ENCODE measurements at regions not wholly inside any gene's neighbourhood (a gene's known extent, or its start where the extent isn't known, plus 50 kb on each side); places are given as distances from the start of the nearest gene placed in this dataset.

DNA sequence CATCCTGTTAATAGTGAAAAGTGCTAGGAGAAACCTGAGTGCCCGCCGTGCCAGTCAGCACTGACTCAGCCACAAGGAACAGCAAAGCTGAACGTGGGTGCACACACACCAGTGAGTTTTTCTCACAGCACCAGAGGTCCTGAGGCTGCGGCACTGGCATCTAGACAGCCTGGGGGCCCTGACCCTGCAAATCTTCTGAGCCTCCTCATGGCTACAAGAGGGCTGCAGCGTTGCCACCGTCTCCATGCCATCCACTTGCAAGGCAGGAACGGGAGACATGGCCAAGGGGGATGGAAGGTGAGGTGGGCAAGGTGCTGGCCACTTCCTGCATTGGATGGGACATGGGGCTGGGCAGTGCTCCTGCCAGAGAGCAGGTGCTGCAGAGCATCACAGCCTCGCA, 211.2 kb upstream of the SOX1 start:
- TF ChIP-seq, protein P1, sequence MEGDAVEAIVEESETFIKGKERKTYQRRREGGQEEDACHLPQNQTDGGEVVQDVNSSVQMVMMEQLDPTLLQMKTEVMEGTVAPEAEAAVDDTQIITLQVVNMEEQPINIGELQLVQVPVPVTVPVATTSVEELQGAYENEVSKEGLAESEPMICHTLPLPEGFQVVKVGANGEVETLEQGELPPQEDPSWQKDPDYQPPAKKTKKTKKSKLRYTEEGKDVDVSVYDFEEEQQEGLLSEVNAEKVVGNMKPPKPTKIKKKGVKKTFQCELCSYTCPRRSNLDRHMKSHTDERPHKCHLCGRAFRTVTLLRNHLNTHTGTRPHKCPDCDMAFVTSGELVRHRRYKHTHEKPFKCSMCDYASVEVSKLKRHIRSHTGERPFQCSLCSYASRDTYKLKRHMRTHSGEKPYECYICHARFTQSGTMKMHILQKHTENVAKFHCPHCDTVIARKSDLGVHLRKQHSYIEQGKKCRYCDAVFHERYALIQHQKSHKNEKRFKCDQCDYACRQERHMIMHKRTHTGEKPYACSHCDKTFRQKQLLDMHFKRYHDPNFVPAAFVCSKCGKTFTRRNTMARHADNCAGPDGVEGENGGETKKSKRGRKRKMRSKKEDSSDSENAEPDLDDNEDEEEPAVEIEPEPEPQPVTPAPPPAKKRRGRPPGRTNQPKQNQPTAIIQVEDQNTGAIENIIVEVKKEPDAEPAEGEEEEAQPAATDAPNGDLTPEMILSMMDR (IDR thresholded peaks at IDR 0.05) = no peak
- TF ChIP-seq POLR2A (IDR thresholded peaks at IDR 0.05) (no peak), POLR2AphosphoS5 (IDR thresholded peaks at IDR 0.05) (no peak)
